ENCODE measurements at regions not wholly inside any gene's neighbourhood (a gene's known extent, or its start where the extent isn't known, plus 50 kb on each side); places are given as distances from the start of the nearest gene placed in this dataset.

GRCh38 chr2:122322815-122323214 is 567.4 kb downstream of the TSN start:
- H3K4me1 ChIP-seq (ENCODE audit: control insufficient read depth, insufficient read depth, low read length): no peaks in the 10 kb centered on the region
- ChIA-PET POLR2A (no interaction called here), CTCF (no interaction called here)
- TF ChIP-seq PRDM4 (tag by site-specific recombination; IDR thresholded peaks at IDR 0.05) (no peak), SALL2 (tag by site-specific recombination; IDR thresholded peaks at IDR 0.05; ENCODE audit: borderline replicate concordance) (no peak), ZNF473 (tag by site-specific recombination; IDR thresholded peaks at IDR 0.05) (no peak), GFI1B (tag by site-specific recombination; IDR thresholded peaks at IDR 0.05) (no peak), ZNF140 (tag by site-specific recombination; IDR thresholded peaks at IDR 0.05) (no peak), ZBTB20 (tag by site-specific recombination; IDR thresholded peaks at IDR 0.05) (no peak), CTCF (tag by site-specific recombination; IDR thresholded peaks at IDR 0.05) (no peak), ZNF223 (tag by site-specific recombination; IDR thresholded peaks at IDR 0.05) (no peak), ZNF596 (tag by site-specific recombination; IDR thresholded peaks at IDR 0.05) (no peak), REPIN1 (tag by site-specific recombination; IDR thresholded peaks at IDR 0.05; ENCODE audit: low read depth) (no peak), ZNF155 (tag by site-specific recombination; IDR thresholded peaks at IDR 0.05) (no peak), ZNF558 (tag by site-specific recombination; IDR thresholded peaks at IDR 0.05) (no peak), ZFP3 (tag by site-specific recombination; IDR thresholded peaks at IDR 0.05; ENCODE audit: low read depth) (no peak), ELK4 (IDR thresholded peaks at IDR 0.05; ENCODE audit: borderline replicate concordance, low read depth, low read length) (no peak), ZNF292 (tag by site-specific recombination; IDR thresholded peaks at IDR 0.05; ENCODE audit: borderline replicate concordance, low read depth) (no peak), ZNF16 (tag by site-specific recombination; IDR thresholded peaks at IDR 0.05; ENCODE audit: low read depth) (no peak), ZNF707 (tag by site-specific recombination; IDR thresholded peaks at IDR 0.05) (no peak), YY1 (tag by site-specific recombination; IDR thresholded peaks at IDR 0.05) (no peak)
- H3K4me3 ChIP-seq (ENCODE audit: low read depth, low read length): no peak overlapping the region
- no peaks in the 10 kb centered on the region for H3K36me3 ChIP-seq (ENCODE audit: control insufficient read depth in 2 of 2, insufficient read depth in 1 of 2, low read length in 2 of 2)
- H3K9me3 ChIP-seq (ENCODE audit: control insufficient read depth, insufficient read depth, low read depth, low read length): no peaks in the 10 kb centered on the region
- no peak overlapping the region for H3K27ac ChIP-seq (ENCODE audit: extremely low read depth, low read depth, low read length)

- H3K4me3 ChIP-seq (ENCODE audit: low read depth, low read length): no peak overlapping the region
- H3K4me1 ChIP-seq (ENCODE audit: control insufficient read depth, insufficient read depth, low read length): no peaks in the 10 kb centered on the region
- ChIA-PET POLR2A (no interaction called here), CTCF (no interaction called here)
- H3K9me3 ChIP-seq (ENCODE audit: control insufficient read depth, insufficient read depth, low read depth, low read length): no peaks in the 10 kb centered on the region
- TF ChIP-seq ZNF768 (tag by site-specific recombination; IDR thresholded peaks at IDR 0.05) (no peak), ZFHX2 (tag by site-specific recombination; conservative IDR thresholded peaks at IDR 0.05) (no peak), ZNF174 (tag by site-specific recombination; IDR thresholded peaks at IDR 0.05) (no peak), SALL2 (tag by site-specific recombination; IDR thresholded peaks at IDR 0.05; ENCODE audit: borderline replicate concordance) (no peak), ZSCAN4 (tag by site-specific recombination; IDR thresholded peaks at IDR 0.05) (no peak), PRDM4 (tag by site-specific recombination; IDR thresholded peaks at IDR 0.05) (no peak), ZNF701 (tag by site-specific recombination; IDR thresholded peaks at IDR 0.05) (no peak), ZNF404 (tag by site-specific recombination; IDR thresholded peaks at IDR 0.05) (no peak)
- no peaks in the 10 kb centered on the region for H3K36me3 ChIP-seq (ENCODE audit: control insufficient read depth in 2 of 2, insufficient read depth in 1 of 2, low read length in 2 of 2)
- H3K27ac ChIP-seq (ENCODE audit: extremely low read depth, low read depth, low read length): no peak overlapping the region
These were observed 568.5 kb downstream of the TSN start for GRCh38 chr2:122323927-122324326.
